DOHH2 (cell line): ENCODE measurements at regions not wholly inside any gene's neighbourhood (a gene's known extent, or its start where the extent isn't known, plus 50 kb on each side); places are given as distances from the start of the nearest gene placed in this dataset.

ENCODE experiments used
- CTCF ChIP-seq: fragments of 200-600 bp; sonication (generic); IDR thresholded peaks from one replicate; pipeline ENCODE4 v1.5.1; 2014; ENCODE audit warnings: antibody characterized with exemption, mild to moderate bottlenecking, low read depth, low read length; ENCODE audit not compliant: poor library complexity, severe bottlenecking
- EZH2phosphoT487 ChIP-seq: fragments of 200-600 bp; sonication (generic); IDR thresholded peaks from 2 replicates; pipeline ENCODE4 v1.6.1; 2017; ENCODE audit warnings: borderline replicate concordance, mild to moderate bottlenecking, antibody characterized with exemption, low read length, moderate library complexity, mixed read lengths

- no peak for TF ChIP-seq CTCF
- no peak for TF ChIP-seq EZH2phosphoT487
Observed at GRCh38 chr16:51045794-51046193, 105.3 kb downstream of the SALL1 start.
